SH-SY5Y (cell line): ENCODE measurements at regions not wholly inside any gene's neighbourhood (a gene's known extent, or its start where the extent isn't known, plus 50 kb on each side); places are given as distances from the start of the nearest gene placed in this dataset.

Experiments used
- GATA2 ChIP-seq: IDR thresholded peaks from 2 replicates; pipeline ENCODE4 v1.6.1; 2011; ENCODE audit warnings: mild to moderate bottlenecking, low read depth, low read length
- GATA3 ChIP-seq: IDR thresholded peaks from 2 replicates; pipeline ENCODE4 v1.6.1; 2011; ENCODE audit warnings: low read depth, mild to moderate bottlenecking, low read length, moderate library complexity

DNA sequence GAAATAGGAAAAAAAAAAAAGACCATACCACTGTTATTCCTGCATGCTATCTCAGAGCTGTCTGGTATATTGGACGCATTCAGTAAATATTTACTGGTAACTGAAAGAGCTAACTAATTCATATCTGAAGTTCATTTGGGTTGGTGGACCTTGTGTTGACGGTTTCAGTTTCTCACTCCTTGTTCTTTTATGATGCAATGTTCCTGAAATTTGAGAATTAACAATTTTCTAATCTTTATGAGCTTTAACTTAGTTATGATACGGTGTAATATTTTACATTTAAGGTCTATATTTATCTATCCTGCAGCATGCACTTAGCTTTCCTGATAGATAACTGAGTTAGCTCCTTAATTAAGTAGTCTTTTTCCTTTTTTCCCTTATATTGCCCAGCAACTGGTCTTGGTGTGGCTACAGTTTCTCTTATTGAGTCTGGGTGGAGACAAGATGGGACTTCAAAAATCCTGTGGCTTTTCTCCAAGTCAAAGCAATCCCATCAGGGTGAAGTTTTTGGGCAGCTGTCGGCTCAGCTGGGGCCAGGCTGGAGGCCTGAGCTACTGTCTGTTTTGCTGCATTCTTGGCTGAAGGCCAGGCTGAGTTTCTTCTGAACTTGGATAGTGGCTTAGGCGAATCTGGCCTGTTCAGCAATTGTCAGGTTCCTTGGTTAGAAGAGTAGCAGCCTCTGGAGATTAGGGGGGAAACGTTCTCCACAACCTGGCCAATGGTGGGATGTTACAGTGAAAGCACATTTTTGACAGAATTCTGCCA lies 78.4 kb upstream of the MEX3C start:
- TF ChIP-seq GATA3 (no peak), GATA2 (no peak)
